Vagina (tissue), 2 donors: ENCODE measurements at regions not wholly inside any gene's neighbourhood (a gene's known extent, or its start where the extent isn't known, plus 50 kb on each side); places are given as distances from the start of the nearest gene placed in this dataset.

ENCODE experiments used
- DNase-seq, 2 donors: peaks; one replicate each; pipeline ENCODE4 v3.0.0-alpha.2; 2017; ENCODE audit errors: extremely low spot score in 2 of 2
- H3K27ac ChIP-seq: fragments of 200-600 bp; sonication (generic); one replicate; pipeline ENCODE4 v1.5.1; 2019
- H3K27me3 ChIP-seq: fragments of 200-600 bp; sonication (generic); one replicate; pipeline ENCODE4 v1.5.1; 2019
- H3K36me3 ChIP-seq, 2 donors: fragments of 200-600 bp; sonication (generic); one replicate each; pipeline ENCODE4 v1.5.1; 2017 to 2019
- H3K4me1 ChIP-seq: fragments of 200-600 bp; sonication (generic); one replicate; pipeline ENCODE4 v1.5.1; 2019
- H3K4me3 ChIP-seq, 2 donors: fragments of 200-600 bp; sonication (generic); 1 replicate in 1 of 2; 2 replicates in 1 of 2; pipeline ENCODE4 v1.5.1; 2016 to 2019
- H3K9me3 ChIP-seq: fragments of 200-600 bp; sonication (generic); one replicate; pipeline ENCODE4 v1.5.1; 2019
- POLR2A ChIP-seq, 2 donors: fragments of 450-650 bp; IDR thresholded peaks; one replicate each; pipeline ENCODE4 v1.6.1; 2017; ENCODE audit warnings: antibody characterized with exemption in 2 of 2, mild to moderate bottlenecking in 2 of 2, moderate library complexity in 2 of 2
- POLR2AphosphoS5 ChIP-seq, 2 donors: sonication (generic); formaldehyde crosslinking; IDR thresholded peaks; one replicate each; pipeline ENCODE4 v1.9.0; 2017; ENCODE audit warnings: antibody characterized with exemption in 2 of 2, mild to moderate bottlenecking in 2 of 2, low read depth in 1 of 2; ENCODE audit not compliant: insufficient read depth in 1 of 2
- intact Hi-C: fragments of 100-400 bp; cut with DNase I; formaldehyde crosslinking; loops from one replicate; pipeline ENCODE4 v1.15.1; 2023
- TF ChIP-seq, protein P1 (sequence below), 3 experiments: fragments of 450-650 bp in 2 of 3; fragments of 200-600 bp in 1 of 3; sonication (generic) in 1 of 3; IDR thresholded peaks; one replicate each; pipeline ENCODE4 v1.5.1; 2017 to 2019; ENCODE audit warnings: antibody characterized with exemption in 3 of 3, mild to moderate bottlenecking in 2 of 3, moderate library complexity in 2 of 3

DNA sequence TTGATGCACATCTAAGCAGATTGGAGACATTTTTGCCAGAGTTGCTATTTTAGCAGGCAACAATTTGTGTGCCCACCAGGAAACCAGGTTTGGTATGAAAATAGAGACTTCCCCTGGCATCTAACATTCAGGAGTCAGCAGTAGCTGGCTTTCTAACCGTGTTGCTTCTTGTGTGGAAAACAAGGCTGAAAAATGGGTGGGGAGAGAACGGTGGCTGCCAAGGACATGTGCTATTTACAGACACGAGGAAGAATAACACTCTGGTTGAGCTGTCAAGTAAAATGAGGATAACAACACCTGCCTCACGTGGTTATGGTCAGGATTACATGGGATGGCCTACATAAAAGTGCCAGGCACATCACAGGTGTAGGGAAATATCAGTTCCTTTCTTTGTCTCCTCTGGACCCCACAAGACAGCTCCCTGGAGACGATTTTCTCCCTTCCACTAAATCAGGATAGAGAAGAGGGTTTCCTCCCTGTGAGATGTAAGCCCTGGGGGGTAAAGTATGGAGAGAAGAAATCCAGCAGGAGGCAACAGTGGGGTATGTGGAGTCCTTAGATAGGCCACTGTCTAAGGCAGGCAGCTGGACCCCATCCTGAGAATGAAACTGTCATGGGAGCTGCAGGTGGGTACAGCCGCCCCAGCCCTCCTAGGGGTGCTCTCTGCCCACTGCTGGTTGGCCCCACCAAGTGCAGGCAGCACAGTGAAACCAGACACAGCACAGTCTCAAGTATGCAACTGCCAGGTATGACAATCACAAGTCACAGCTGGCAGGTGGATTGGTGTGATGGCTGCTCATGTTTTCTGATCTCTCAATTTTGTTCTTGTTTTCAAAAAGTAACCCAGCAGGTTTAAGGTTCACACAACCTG is 80.3 kb downstream of the TENT5C start:
- Histone ChIP-seq H3K4me3 (no peak overlapping the region), H3K27ac (no peak overlapping the region), H3K9me3 (no peaks in the 10 kb centered on the region), H3K36me3 (no peaks in the 10 kb centered on the region), H3K4me1 (no peaks in the 10 kb centered on the region), H3K27me3 (no peaks in the 10 kb centered on the region)
- DNase-seq, result peak in 1 of 2 donors; percentile 34
- no peak for TF ChIP-seq POLR2A (IDR thresholded peaks at IDR 0.05)
- no peak for TF ChIP-seq POLR2AphosphoS5 (IDR thresholded peaks at IDR 0.05; ENCODE audit: insufficient read depth in 1 of 2, low read depth in 1 of 2)
- TF ChIP-seq, protein P1, sequence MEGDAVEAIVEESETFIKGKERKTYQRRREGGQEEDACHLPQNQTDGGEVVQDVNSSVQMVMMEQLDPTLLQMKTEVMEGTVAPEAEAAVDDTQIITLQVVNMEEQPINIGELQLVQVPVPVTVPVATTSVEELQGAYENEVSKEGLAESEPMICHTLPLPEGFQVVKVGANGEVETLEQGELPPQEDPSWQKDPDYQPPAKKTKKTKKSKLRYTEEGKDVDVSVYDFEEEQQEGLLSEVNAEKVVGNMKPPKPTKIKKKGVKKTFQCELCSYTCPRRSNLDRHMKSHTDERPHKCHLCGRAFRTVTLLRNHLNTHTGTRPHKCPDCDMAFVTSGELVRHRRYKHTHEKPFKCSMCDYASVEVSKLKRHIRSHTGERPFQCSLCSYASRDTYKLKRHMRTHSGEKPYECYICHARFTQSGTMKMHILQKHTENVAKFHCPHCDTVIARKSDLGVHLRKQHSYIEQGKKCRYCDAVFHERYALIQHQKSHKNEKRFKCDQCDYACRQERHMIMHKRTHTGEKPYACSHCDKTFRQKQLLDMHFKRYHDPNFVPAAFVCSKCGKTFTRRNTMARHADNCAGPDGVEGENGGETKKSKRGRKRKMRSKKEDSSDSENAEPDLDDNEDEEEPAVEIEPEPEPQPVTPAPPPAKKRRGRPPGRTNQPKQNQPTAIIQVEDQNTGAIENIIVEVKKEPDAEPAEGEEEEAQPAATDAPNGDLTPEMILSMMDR (IDR thresholded peaks at IDR 0.05), result peak in 1 of 3 experiments; percentile 6
- intact Hi-C loops, result no loop called here

DNA sequence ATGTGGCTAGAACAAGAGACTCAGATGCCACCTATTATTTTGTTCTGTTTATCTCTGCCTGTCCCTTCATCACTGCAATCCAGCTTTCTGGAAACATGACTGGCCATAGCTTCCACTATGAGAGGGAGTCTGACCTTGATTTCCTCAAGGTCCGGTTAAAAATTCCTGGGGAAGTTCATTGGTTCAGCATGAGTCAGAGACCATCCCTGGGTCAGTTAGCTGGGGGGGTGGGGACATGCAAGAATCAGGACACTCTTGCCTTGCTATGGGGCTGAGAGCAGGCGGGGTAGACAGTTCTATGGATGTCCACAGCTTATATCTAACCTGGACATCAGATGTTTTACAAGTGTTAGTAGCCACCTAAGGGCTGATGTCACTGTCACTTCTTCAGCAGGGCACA is 81.1 kb downstream of the TENT5C start:
- H3K4me1 ChIP-seq, result no peaks in the 10 kb centered on the region
- no peaks in the 10 kb centered on the region for H3K36me3 ChIP-seq
- H3K9me3 ChIP-seq, result no peaks in the 10 kb centered on the region
- intact Hi-C loops, result no loop called here
- H3K4me3 ChIP-seq, result no peak overlapping the region
- H3K27me3 ChIP-seq, result no peaks in the 10 kb centered on the region
- DNase-seq, result peak in 1 of 2 donors; percentile 64
- no peak overlapping the region for H3K27ac ChIP-seq
- TF ChIP-seq POLR2A (IDR thresholded peaks at IDR 0.05), result no peak
- TF ChIP-seq POLR2AphosphoS5 (IDR thresholded peaks at IDR 0.05; ENCODE audit: insufficient read depth in 1 of 2, low read depth in 1 of 2), result no peak

DNA sequence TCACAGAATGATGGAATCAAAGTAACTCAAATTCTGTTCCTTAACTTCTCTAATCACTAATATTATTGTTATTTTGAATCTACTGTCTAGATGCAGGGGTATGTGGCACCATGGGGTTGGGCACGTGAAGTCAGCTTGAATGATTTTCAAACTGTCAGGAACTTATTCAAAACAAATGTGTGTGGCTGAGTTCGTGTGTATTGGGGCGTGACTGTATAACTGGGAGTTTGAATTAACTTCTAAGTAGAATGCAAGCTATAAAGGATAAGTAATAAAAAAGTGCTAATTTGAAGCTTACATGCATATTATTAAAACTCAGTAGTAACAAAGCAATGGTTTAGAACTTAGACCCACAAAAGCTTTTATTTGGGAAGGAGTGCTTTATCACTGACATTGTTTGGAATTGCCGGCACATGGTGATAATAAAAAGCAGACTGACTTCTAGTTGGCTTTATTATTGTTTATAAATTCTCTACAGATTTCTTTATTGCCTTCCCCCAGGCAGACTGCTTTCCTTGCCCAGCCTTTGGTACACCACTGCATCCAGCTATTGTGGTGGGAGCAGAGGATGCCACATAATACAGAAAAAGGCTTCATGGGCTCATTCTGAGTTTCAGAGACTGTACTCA is 84.3 kb downstream of the TENT5C start:
- Histone ChIP-seq H3K27ac (no peak overlapping the region), H3K36me3 (no peaks in the 10 kb centered on the region), H3K9me3 (no peaks in the 10 kb centered on the region), H3K4me3 (no peak overlapping the region), H3K27me3 (no peaks in the 10 kb centered on the region), H3K4me1 (no peaks in the 10 kb centered on the region)
- no peak for TF ChIP-seq POLR2AphosphoS5 (IDR thresholded peaks at IDR 0.05; ENCODE audit: insufficient read depth in 1 of 2, low read depth in 1 of 2)
- TF ChIP-seq, protein P1 (IDR thresholded peaks at IDR 0.05), result no peak
- TF ChIP-seq POLR2A (IDR thresholded peaks at IDR 0.05), result no peak
- peak in 1 of 2 donors; percentile 37 for DNase-seq
- intact Hi-C loops, result no loop called here

DNA sequence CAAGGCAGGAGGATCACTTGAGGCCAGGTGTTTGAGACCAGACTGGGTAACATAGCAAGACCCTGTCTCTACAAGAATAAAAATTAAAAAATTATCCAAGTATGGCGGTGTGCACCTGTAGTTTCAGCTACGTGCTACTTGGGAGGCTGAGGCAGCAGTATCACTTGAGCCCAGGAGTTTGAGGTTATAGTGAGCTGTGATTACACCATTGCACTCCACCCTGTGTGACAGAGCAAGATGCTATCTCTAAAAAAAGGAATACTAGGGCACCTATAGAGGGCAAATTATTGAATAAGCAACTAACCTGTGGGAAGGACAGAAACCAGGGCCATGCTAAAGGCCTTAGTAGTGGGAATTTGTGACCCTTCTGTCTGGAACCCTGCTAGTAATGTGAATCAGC is 86.1 kb downstream of the TENT5C start:
- Histone ChIP-seq H3K9me3 (no peaks in the 10 kb centered on the region), H3K4me1 (peaks cover 8% of the 10 kb centered on the region), H3K36me3 (no peaks in the 10 kb centered on the region), H3K4me3 (no peak overlapping the region), H3K27me3 (no peaks in the 10 kb centered on the region), H3K27ac (no peak overlapping the region)
- TF ChIP-seq POLR2AphosphoS5 (IDR thresholded peaks at IDR 0.05; ENCODE audit: insufficient read depth in 1 of 2, low read depth in 1 of 2), result no peak
- DNase-seq, result peak in 1 of 2 donors; percentile 82
- intact Hi-C loops, result no loop called here

DNA sequence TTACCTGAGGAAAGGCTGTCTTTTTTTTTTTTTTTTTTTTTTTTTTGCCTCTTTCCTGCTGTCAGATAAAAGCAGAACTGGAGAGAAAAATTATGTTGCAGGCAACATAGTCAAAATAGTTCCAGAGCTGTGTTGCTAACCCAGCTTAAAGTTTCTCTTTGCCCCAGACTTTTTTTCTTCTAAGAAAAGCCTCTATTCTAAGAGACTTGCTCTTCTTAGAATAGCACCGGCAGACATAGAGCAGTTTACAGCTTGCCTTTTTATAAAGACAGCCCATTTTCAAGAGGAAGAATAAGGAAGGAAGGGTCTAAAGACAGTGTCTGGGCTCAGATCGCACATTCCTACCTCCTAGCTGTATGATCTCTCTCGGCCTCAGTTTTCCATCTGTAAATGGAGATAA is 88.7 kb downstream of the TENT5C start:
- no peak overlapping the region for H3K4me3 ChIP-seq
- no peaks in the 10 kb centered on the region for H3K36me3 ChIP-seq
- no peak overlapping the region for H3K27ac ChIP-seq
- peaks cover 18% of the 10 kb centered on the region for H3K4me1 ChIP-seq
- TF ChIP-seq POLR2AphosphoS5 (IDR thresholded peaks at IDR 0.05; ENCODE audit: insufficient read depth in 1 of 2, low read depth in 1 of 2) (no peak), POLR2A (IDR thresholded peaks at IDR 0.05) (no peak)
- TF ChIP-seq, protein P1 (IDR thresholded peaks at IDR 0.05), result no peak
- H3K9me3 ChIP-seq, result no peaks in the 10 kb centered on the region
- no peaks in the 10 kb centered on the region for H3K27me3 ChIP-seq
- DNase-seq, result no peak
- intact Hi-C loops, result no loop called here
